ENCODE measurements at regions not wholly inside any gene's neighbourhood (a gene's known extent, or its start where the extent isn't known, plus 50 kb on each side); places are given as distances from the start of the nearest gene placed in this dataset.

DNA sequence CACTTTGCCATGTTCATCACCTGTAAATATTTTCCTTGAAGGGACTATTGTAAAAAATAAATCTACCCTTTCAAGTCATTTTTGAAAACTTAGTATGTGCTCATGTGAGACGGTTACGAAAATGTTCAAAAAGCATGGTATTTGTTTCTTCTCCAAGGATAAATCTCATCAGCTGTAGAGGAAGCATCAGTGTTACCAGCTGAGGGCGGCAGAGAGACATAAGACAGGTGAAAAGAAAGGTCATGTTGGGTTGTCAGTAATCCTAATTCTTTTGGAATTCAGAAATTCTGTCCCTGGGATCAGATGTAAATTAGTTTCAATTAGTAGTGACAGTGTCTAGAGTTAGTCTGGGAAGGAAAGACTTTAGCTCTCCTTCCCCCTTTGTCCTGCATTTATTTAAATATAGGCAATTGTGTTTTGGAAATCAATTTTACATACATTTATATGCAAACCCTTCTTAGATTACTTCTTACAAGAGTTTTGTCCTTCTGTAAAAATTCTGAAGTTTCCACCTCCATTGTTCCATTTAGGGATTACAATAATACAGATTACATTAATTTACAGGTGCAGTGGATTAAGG lies 791.9 kb upstream of the CDH6 start:
- no peaks in the 10 kb centered on the region for H3K4me1 ChIP-seq (ENCODE audit: low read depth)
- H3K9me3 ChIP-seq (ENCODE audit: low read depth): no peaks in the 10 kb centered on the region
- peak; percentile 15 to 54 for DNase-seq (ENCODE audit: low read depth in 1 of 2, low spot score in 1 of 2)
- TF ChIP-seq, protein P1, sequence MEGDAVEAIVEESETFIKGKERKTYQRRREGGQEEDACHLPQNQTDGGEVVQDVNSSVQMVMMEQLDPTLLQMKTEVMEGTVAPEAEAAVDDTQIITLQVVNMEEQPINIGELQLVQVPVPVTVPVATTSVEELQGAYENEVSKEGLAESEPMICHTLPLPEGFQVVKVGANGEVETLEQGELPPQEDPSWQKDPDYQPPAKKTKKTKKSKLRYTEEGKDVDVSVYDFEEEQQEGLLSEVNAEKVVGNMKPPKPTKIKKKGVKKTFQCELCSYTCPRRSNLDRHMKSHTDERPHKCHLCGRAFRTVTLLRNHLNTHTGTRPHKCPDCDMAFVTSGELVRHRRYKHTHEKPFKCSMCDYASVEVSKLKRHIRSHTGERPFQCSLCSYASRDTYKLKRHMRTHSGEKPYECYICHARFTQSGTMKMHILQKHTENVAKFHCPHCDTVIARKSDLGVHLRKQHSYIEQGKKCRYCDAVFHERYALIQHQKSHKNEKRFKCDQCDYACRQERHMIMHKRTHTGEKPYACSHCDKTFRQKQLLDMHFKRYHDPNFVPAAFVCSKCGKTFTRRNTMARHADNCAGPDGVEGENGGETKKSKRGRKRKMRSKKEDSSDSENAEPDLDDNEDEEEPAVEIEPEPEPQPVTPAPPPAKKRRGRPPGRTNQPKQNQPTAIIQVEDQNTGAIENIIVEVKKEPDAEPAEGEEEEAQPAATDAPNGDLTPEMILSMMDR (IDR thresholded peaks at IDR 0.05; ENCODE audit: low read depth, low read length): peak; percentile 25
- H3K27me3 ChIP-seq: no peaks in the 10 kb centered on the region
- H3K4me3 ChIP-seq: no peak overlapping the region
- H3K36me3 ChIP-seq: no peaks in the 10 kb centered on the region
- H3K27ac ChIP-seq: no peak overlapping the region

DNA sequence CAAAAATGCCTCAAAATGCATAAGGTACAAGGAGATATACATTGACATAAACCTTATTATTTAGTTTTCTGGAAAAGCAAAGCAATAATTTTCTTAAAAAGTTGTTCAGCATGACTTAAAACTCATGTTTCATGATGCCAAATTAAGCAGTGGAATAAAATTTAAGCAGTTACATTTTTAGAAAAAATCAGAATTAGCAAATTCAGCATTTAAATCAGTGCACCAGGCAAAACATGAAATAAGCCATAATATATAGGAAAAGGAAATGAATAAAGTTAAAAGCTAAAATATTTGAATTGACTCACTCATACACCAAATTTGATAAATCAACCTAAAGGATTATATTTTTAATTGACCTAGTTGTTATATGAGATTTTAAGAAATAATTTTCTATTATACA lies 795.1 kb upstream of the CDH6 start:
- Histone ChIP-seq H3K27ac (no peak overlapping the region), H3K27me3 (no peaks in the 10 kb centered on the region), H3K4me1 (ENCODE audit: low read depth) (no peaks in the 10 kb centered on the region), H3K9me3 (ENCODE audit: low read depth) (no peaks in the 10 kb centered on the region), H3K36me3 (no peaks in the 10 kb centered on the region), H3K4me3 (no peak overlapping the region)
- no peak for DNase-seq (ENCODE audit: low read depth in 1 of 2, low spot score in 1 of 2)
- TF ChIP-seq, protein P1 (IDR thresholded peaks at IDR 0.05; ENCODE audit: low read depth, low read length): no peak

DNA sequence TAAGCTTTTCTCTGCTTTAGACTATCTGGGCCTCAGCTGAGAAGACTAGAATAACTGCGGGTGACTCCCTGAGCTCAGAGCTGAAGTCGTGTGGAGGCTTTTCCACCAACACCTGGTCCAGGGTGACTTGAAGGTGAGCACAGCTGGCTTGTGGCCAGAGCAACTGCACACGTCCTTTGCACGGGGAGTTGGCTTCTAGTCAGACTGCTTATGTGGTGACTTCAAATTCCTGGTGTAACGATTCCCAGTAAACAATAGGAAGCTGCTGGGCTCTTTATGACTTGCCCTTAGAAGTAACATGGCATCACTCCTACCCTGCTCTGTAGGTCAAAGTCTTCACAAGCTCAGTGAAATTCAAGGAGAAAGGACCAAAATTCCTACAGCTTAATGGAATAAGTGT lies 800.6 kb upstream of the CDH6 start:
- Histone ChIP-seq H3K27me3 (no peaks in the 10 kb centered on the region), H3K27ac (no peak overlapping the region), H3K9me3 (ENCODE audit: low read depth) (no peaks in the 10 kb centered on the region), H3K36me3 (no peaks in the 10 kb centered on the region), H3K4me1 (ENCODE audit: low read depth) (no peaks in the 10 kb centered on the region), H3K4me3 (no peak overlapping the region)
- no peak for DNase-seq (ENCODE audit: low read depth in 1 of 2, low spot score in 1 of 2)
- TF ChIP-seq, protein P1 (IDR thresholded peaks at IDR 0.05; ENCODE audit: low read depth, low read length): no peak

DNA sequence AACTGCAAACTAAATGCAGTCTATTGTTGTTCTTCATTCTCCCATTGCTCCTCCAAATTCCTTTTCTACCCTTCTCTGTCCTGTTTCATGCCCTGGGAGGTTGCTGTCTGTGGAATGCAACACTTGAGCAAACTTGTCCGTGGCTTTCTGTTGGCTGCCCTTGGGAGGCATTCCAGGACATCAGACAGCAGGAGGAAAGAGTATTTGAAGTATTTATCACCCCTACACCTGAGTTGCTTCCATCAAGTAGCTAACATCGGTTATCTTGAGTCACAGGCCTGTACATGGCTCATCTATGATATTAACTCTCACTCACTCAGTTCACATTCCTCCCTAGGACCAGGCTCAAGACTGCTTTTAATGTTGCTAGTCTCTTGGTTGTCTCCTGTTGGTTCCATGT lies 803.4 kb upstream of the CDH6 start:
- H3K27me3 ChIP-seq: no peaks in the 10 kb centered on the region
- no peaks in the 10 kb centered on the region for H3K9me3 ChIP-seq (ENCODE audit: low read depth)
- DNase-seq (ENCODE audit: low read depth in 1 of 2, low spot score in 1 of 2): peak in 1 of 2 donors; percentile 2
- H3K27ac ChIP-seq: no peak overlapping the region
- H3K4me1 ChIP-seq (ENCODE audit: low read depth): no peaks in the 10 kb centered on the region
- H3K4me3 ChIP-seq: no peak overlapping the region
- TF ChIP-seq, protein P1 (IDR thresholded peaks at IDR 0.05; ENCODE audit: low read depth, low read length): no peak
- H3K36me3 ChIP-seq: no peaks in the 10 kb centered on the region

DNA sequence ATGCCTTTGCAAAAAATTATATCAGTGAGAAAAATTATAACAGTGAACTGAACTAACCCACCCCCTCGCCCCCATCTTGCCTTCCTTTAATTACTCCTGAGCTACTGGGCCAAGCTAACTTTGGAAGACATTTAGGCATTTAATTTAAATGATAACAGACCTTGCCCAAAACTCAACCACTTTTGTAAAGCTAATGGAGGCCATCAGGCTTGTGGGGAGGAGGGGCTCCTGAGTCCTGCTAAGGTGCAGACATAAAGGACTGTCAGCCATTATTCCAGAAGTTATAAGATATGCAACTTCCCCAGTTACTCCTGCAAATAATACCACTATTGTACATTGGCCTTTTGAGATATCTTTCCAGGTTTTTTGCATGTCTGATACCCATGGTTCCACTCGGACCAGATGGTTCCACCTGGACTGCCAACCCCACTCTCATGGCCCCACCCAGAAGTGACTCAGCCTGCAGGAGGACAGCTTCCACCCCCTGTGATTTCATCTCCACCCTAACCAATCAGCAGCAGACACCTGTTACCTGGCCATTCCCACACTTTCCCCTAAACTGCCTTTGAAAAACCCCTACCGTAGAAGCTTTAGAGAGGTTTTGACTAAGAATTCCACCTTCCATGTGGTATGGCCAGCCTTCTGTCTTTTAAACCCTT lies 805.4 kb upstream of the CDH6 start:
- TF ChIP-seq, protein P1 (IDR thresholded peaks at IDR 0.05; ENCODE audit: low read depth, low read length): no peak
- Histone ChIP-seq H3K9me3 (ENCODE audit: low read depth) (no peaks in the 10 kb centered on the region), H3K27ac (no peak overlapping the region), H3K27me3 (no peaks in the 10 kb centered on the region), H3K36me3 (no peaks in the 10 kb centered on the region), H3K4me1 (ENCODE audit: low read depth) (no peaks in the 10 kb centered on the region), H3K4me3 (no peak overlapping the region)
- no peak for DNase-seq (ENCODE audit: low read depth in 1 of 2, low spot score in 1 of 2)

Data from cardiac muscle cell (in vitro differentiated cells and primary cell).